Activated naive CD4-positive, alpha-beta T cell treated with anti-CD3 and anti-CD28 coated beads for 36 hours (primary cell): ENCODE measurements at regions not wholly inside any gene's neighbourhood (a gene's known extent, or its start where the extent isn't known, plus 50 kb on each side); places are given as distances from the start of the nearest gene placed in this dataset.
"Not testable (repeated sequence)": the region's sequence is repeated elsewhere in the genome, so short reads cannot be mapped to it uniquely, and the experiment has no call there.

ENCODE experiments used
- CTCF ChIA-PET: fragments of 350-600 bp; sonication (Branson Sonifier 250); formaldehyde crosslinking; loops from one replicate; lab custom pipeline; 2021; ENCODE audit warnings: antibody characterized with exemption; lab: Charles Lee
- DNase-seq: peaks from one replicate; pipeline ENCODE4 v3.0.0-alpha.2; 2020
- H3K27ac Mint-ChIP-seq: one replicate; pipeline ENCODE4 v1.8.0; 2021; ENCODE audit warnings: mild to moderate bottlenecking, mixed read lengths
- H3K27me3 Mint-ChIP-seq: one replicate; pipeline ENCODE4 v1.8.0; 2021; ENCODE audit warnings: low read depth, mixed read lengths
- H3K36me3 Mint-ChIP-seq: one replicate; pipeline ENCODE4 v1.8.0; 2021; ENCODE audit warnings: low read depth, mixed read lengths
- H3K4me1 Mint-ChIP-seq: one replicate; pipeline ENCODE4 v1.8.0; 2021; ENCODE audit warnings: low read depth, mixed read lengths
- H3K4me3 Mint-ChIP-seq: one replicate; pipeline ENCODE4 v1.8.0; 2021; ENCODE audit warnings: mild to moderate bottlenecking, moderate library complexity, mixed read lengths
- H3K9me3 Mint-ChIP-seq: one replicate; pipeline ENCODE4 v1.8.0; 2021; ENCODE audit warnings: mixed read lengths
- intact Hi-C: fragments of 100-400 bp; cut with micrococcal nuclease; formaldehyde crosslinking; loops from one replicate; pipeline ENCODE4 v1.15.1; 2023

DNA sequence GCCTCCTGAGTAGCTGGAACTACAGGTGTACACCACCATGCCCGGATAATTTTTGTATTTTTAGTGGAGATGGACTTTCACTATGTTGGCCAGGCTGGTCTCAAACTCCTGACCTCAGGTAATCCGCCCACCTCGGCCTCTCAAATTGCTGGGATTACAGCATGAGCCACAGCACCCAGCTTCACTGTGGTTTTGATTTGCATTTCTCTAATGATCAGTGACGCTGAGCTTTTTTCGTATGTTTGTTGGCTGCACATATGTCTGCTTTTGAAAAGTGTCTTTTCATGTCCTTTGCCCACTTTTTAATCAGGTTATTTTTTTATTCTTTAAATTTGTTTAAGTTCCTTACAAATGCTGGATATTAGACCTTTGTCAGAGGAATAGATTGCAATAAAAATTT lies 696.0 kb downstream of the ZBBX start:
- H3K9me3 Mint-ChIP-seq, H3K27ac Mint-ChIP-seq, CTCF ChIA-PET, H3K36me3 Mint-ChIP-seq, intact Hi-C loops, H3K4me1 Mint-ChIP-seq, H3K27me3 Mint-ChIP-seq, DNase-seq, H3K4me3 Mint-ChIP-seq: not testable (repeated sequence)

DNA sequence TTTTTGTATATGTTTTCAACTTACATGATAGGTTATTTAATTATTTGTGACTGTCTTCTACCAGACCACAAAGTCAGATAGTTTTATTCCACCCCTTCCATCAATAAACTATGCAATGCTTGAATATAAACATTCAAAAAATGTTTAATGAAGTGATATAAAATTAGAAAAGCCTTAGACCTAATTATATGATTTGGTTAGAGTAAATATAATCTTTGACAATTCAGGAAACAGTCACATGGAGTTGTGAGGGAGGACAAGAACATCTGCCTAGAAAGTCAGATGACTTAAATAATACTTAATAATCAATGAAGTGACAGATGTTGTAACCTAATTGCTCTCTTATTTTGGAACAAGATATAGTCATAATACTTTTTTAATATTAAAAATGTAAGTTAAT lies 710.3 kb downstream of the ZBBX start:
- Mint-ChIP-seq H3K4me3 (no peak overlapping the region), H3K27me3 (no peaks in the 10 kb centered on the region), H3K36me3 (no peaks in the 10 kb centered on the region), H3K4me1 (no peaks in the 10 kb centered on the region), H3K9me3 (peaks cover 5% of the 10 kb centered on the region), H3K27ac (no peak overlapping the region)
- DNase-seq = no peak
- CTCF ChIA-PET = no interaction called here
- intact Hi-C loops = no loop called here

DNA sequence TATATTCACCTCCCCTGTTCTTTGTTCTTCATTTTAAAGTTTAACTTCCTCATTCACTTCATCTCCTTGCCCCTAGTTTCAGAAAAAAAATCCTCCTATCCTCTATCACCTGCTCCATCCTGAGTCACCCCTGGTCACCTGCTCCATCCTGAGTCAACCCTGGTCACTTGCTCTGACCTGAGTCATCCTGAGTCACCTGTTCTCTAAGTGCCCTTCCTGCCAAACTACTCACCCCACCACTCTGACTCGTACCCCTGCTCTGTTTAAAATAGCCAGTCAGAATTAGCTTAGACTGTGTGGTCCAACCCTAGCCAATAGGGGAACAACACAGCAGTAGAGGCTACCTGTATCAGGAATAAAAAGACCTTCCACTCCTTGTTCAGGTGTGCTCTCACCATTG lies 716.9 kb downstream of the ZBBX start:
- CTCF ChIA-PET = no interaction called here

DNA sequence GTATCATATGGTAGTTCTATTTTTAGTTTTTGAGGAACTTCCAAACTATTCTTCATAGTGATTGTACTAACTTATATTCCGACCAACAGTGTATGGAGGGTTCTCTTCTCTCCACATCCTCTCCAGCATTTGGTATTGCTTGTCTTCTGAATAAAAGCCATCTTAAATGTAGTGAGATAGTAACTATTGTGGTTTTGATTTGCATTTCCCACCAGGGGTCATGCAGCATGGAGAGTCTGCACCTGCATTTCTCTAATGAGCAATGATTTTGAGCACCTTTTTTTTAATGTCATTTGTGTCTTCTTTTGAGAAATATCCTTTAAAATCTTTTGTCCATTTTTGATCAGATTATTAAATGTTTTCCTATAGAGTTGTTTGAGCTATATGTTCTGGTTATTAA lies 718.5 kb downstream of the ZBBX start:
- intact Hi-C loops = no loop called here
- no peaks in the 10 kb centered on the region for H3K4me1 Mint-ChIP-seq
- H3K9me3 Mint-ChIP-seq = peaks cover 21% of the 10 kb centered on the region
- no peak for DNase-seq
- CTCF ChIA-PET = no interaction called here
- no peak overlapping the region for H3K27ac Mint-ChIP-seq
- no peaks in the 10 kb centered on the region for H3K27me3 Mint-ChIP-seq
- H3K4me3 Mint-ChIP-seq = no peak overlapping the region
- no peaks in the 10 kb centered on the region for H3K36me3 Mint-ChIP-seq

More for the DNA sequence above, 716.9 kb downstream of the ZBBX start:
- H3K27ac Mint-ChIP-seq = no peak overlapping the region
- intact Hi-C loops = no loop called here
- peaks cover 19% of the 10 kb centered on the region for H3K9me3 Mint-ChIP-seq
- DNase-seq = no peak
- no peaks in the 10 kb centered on the region for H3K36me3 Mint-ChIP-seq
- no peaks in the 10 kb centered on the region for H3K27me3 Mint-ChIP-seq
- H3K4me1 Mint-ChIP-seq = no peaks in the 10 kb centered on the region
- no peak overlapping the region for H3K4me3 Mint-ChIP-seq

DNA sequence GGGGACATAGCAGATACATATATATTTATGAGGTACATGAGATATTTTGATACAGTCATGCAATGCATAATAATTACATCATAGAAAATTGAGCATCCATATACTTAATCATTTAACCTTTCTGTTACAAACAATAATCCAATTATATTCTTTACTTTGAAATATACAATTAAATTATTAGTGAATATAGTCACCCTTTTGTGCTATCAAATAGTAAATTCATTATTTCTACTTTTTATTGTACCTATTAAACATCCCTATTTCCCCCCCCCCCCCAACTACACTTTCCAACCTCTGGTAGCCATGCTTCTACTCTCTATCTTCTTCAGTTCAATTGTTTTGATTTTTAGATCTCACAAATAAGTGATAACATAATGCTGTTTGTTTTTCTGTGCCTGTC lies 719.1 kb downstream of the ZBBX start:
- Mint-ChIP-seq H3K36me3 (no peaks in the 10 kb centered on the region), H3K27me3 (no peaks in the 10 kb centered on the region), H3K27ac (no peak overlapping the region), H3K4me1 (no peaks in the 10 kb centered on the region), H3K4me3 (no peak overlapping the region), H3K9me3 (peaks cover 23% of the 10 kb centered on the region)
- CTCF ChIA-PET = no interaction called here
- intact Hi-C loops = no loop called here
- DNase-seq = no peak

DNA sequence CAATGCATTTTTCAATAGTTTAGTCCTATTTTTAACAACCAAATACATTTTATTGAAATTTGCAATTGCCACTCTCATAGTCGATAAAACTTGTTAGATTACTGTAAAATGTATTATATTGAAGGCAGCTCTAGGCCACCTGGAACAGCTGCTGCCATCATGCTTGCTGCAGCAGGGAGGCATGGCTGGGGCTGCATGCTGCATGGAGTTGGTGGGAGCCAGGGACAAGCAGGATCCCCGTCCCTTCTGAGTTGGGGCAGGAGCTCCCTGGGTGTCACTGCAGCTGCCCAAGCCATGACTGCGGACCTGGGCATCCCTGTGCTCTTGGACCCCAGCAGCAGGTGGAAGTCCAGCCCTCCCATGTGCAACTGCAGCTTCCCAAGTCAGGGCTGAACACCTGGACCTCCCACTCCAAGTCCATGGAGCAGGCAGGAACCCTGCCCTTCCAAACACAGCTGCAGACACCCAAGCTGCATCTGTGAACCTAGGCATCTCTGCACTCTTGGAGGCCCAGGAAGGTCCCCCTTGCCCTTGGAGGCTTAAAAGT lies 742.0 kb downstream of the ZBBX start:
- intact Hi-C loops = no loop called here
- H3K4me1 Mint-ChIP-seq = no peaks in the 10 kb centered on the region
- peaks cover 2% of the 10 kb centered on the region for H3K9me3 Mint-ChIP-seq
- H3K4me3 Mint-ChIP-seq = no peak overlapping the region
- H3K36me3 Mint-ChIP-seq = no peaks in the 10 kb centered on the region
- H3K27ac Mint-ChIP-seq = no peak overlapping the region
- no peak for DNase-seq
- CTCF ChIA-PET = no interaction called here
- H3K27me3 Mint-ChIP-seq = no peaks in the 10 kb centered on the region

DNA sequence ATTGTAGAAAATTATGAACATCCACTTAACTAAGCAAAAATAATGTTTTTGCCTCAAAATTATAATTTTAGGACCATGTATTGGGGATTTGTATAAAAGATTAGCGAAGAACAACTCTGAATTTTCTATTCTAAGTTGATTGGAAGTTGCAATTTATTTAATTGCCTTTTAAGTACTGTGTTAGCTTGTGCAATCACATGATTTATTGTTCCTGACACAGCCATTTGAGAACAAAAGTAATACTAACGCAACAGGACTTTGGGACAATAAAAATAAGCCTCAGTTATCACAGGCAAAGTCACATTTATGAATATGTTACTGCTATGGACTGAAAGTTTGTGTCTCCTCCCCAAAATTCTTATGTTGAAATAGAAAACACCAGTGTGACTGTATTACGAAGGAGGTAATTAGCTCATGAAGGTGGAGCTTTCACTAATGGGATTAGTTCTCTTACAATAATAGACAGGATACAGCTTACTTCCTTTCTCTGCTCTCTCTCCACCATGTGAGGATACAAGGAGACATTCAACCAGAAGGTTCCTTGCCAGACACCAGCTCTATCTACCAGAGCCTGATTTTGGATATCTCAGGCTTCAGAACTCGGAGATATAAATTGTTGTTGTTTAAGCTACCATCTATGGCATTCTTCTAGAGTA lies 745.9 kb downstream of the ZBBX start:
- H3K27ac Mint-ChIP-seq = no peak overlapping the region
- H3K9me3 Mint-ChIP-seq = peaks cover 7% of the 10 kb centered on the region
- no peak for DNase-seq
- H3K27me3 Mint-ChIP-seq = no peaks in the 10 kb centered on the region
- intact Hi-C loops = no loop called here
- CTCF ChIA-PET = interaction anchor here (0.8 kb wide), 1 partner anchor 18 kb away, joined by 3 read pairs; no protein-coding TSS in a partner anchor
- H3K4me1 Mint-ChIP-seq = no peaks in the 10 kb centered on the region
- no peaks in the 10 kb centered on the region for H3K36me3 Mint-ChIP-seq
- no peak overlapping the region for H3K4me3 Mint-ChIP-seq

DNA sequence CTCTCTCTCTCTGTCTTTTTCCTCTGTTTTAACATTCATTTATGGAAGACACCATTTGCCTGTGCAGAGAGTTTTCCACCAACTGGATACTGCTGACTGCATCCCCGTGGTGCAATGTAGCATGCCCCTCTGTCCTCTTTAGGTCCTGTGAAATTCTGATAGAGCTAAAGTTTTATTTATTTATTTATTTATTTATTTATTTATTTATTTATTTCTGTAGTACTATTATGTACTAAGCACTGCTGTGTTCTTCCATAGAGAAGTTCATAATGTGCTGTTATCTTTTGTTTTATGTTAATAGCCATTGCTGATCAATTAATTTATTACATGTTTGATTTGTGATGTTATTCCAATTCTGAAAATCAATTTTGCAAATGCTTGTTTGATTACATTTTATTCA lies 749.9 kb downstream of the ZBBX start:
- intact Hi-C loops = no loop called here
- CTCF ChIA-PET = no interaction called here
- no peaks in the 10 kb centered on the region for H3K4me1 Mint-ChIP-seq

DNA sequence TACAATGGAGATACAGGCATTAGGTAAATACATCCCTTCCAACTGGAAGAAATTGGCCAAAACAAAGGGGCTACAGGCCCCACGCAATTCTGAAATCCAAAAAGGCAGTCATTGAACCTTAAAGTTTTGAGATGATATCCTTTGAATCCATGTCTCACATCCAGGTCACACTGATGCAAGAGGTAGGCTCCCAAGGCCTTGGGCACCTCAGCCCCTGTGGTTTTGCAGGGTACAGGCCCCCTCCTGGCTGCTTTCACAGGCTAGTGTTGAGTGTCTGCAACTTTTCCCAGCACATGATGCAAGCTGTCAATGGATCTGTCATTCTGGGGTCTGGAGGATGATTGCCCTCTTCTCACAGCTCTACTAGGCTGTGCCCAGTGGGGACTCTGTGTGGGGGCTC lies 766.7 kb downstream of the ZBBX start:
- no peak overlapping the region for H3K4me3 Mint-ChIP-seq
- H3K27me3 Mint-ChIP-seq = no peaks in the 10 kb centered on the region
- H3K36me3 Mint-ChIP-seq = no peaks in the 10 kb centered on the region
- intact Hi-C loops = no loop called here
- H3K9me3 Mint-ChIP-seq = peaks cover 3% of the 10 kb centered on the region
- no peak for DNase-seq
- CTCF ChIA-PET = no interaction called here
- H3K4me1 Mint-ChIP-seq = no peaks in the 10 kb centered on the region
- H3K27ac Mint-ChIP-seq = no peak overlapping the region

More for the DNA sequence above, 749.9 kb downstream of the ZBBX start:
- H3K27me3 Mint-ChIP-seq = no peaks in the 10 kb centered on the region
- H3K27ac Mint-ChIP-seq = no peak overlapping the region
- no peak for DNase-seq
- H3K9me3 Mint-ChIP-seq = peaks cover 7% of the 10 kb centered on the region
- no peak overlapping the region for H3K4me3 Mint-ChIP-seq
- H3K36me3 Mint-ChIP-seq = no peaks in the 10 kb centered on the region

DNA sequence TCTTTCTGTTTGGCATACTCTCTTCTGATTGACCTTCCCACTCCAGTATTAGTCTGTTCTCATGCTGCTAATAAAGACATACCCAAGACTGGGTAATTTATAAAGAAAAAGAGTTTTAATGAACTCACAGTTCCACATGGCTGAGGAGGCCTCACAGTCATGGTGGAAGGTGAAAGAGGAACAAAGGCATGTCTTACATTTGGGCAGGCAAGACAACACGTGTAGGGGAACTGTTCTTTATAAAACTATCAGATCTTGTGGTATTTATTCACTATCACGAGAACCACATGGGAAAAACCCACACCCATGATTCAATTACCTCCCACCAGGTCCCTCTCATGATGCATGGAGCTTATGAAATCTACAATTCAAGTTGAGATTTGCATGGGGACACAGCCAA lies 767.3 kb downstream of the ZBBX start:
- H3K4me3 Mint-ChIP-seq, H3K4me1 Mint-ChIP-seq, intact Hi-C loops, DNase-seq, H3K27ac Mint-ChIP-seq, H3K36me3 Mint-ChIP-seq, H3K9me3 Mint-ChIP-seq, CTCF ChIA-PET, H3K27me3 Mint-ChIP-seq: not testable (repeated sequence)

DNA sequence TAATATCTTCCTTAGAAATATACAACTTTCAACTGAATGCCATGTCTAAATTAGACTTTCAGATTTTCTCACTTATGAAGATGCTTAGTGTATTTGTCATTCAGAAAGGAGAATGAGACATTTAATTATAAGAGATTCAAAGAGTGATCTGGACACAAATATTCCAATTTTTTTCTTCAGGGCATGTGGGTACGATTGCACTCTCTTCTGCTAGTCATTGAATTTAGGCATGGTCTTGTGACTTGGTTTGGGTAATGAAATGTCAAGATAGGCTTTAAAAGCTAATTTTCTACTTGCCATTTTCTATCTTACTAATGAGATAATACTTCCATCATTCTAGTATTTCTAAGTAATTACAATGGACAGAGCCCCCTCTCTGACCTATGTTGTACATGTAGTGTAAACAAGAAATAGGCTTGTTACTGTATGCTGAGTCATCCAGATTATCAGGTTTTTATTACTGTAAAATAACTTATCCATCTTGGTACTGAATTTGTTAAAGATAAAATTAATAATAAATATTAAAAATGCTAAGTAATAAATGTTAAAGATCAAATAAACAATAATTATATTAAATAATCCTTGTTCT lies 770.8 kb upstream of the BCHE start:
- Mint-ChIP-seq H3K36me3 (no peaks in the 10 kb centered on the region), H3K27me3 (no peaks in the 10 kb centered on the region), H3K4me3 (no peak overlapping the region), H3K27ac (no peak overlapping the region), H3K9me3 (peaks cover 3% of the 10 kb centered on the region), H3K4me1 (no peaks in the 10 kb centered on the region)
- CTCF ChIA-PET = no interaction called here
- no peak for DNase-seq
- intact Hi-C loops = no loop called here

DNA sequence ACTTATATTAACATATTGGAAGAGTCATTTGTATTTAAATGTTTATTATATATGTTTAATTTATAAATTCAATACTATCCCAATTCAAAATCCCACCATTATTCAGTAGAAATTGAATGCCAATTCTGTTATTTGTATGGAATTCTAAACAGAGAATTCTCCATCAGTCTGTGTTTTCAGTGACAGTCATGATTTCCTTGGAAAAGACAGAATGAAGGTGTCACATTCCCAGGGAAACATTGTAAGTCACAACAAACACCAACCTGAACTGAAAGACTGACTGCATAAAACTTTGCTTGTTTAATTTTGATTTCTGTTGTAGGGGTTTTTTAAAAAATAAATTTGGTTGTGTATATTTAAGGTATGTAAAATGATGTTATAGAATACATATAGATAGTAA lies 769.8 kb upstream of the BCHE start:
- no peak for DNase-seq
- H3K4me1 Mint-ChIP-seq = no peaks in the 10 kb centered on the region
- intact Hi-C loops = no loop called here
- CTCF ChIA-PET = no interaction called here
- H3K27me3 Mint-ChIP-seq = no peaks in the 10 kb centered on the region
- H3K36me3 Mint-ChIP-seq = no peaks in the 10 kb centered on the region
- peaks cover 3% of the 10 kb centered on the region for H3K9me3 Mint-ChIP-seq
- no peak overlapping the region for H3K27ac Mint-ChIP-seq
- H3K4me3 Mint-ChIP-seq = no peak overlapping the region

DNA sequence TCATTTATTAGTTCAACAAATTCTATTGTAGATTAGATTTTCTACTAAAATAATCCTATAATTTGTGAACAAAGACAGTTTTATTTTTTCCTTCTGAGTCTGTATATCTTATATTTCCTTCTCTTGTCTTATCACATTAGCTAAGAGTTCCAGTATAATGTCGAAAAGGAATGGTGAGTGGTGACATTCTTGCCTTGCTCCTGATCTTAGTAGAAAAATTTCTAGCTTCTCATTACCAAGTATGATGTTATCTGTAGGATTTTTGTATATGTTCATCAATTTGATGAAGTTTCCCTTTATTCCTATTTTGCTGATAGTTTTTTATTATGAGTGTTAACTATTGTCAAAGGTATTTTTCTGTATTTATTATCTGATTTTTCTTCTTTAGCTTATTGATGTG lies 756.6 kb upstream of the BCHE start:
- CTCF ChIA-PET = no interaction called here
- Mint-ChIP-seq H3K4me1 (no peaks in the 10 kb centered on the region), H3K9me3 (peaks cover 6% of the 10 kb centered on the region), H3K27me3 (no peaks in the 10 kb centered on the region), H3K4me3 (no peak overlapping the region), H3K36me3 (no peaks in the 10 kb centered on the region), H3K27ac (no peak overlapping the region)
- intact Hi-C loops = no loop called here
- DNase-seq = no peak
